ENCODE measurements at regions not wholly inside any gene's neighbourhood (a gene's known extent, or its start where the extent isn't known, plus 50 kb on each side); places are given as distances from the start of the nearest gene placed in this dataset.

DNA sequence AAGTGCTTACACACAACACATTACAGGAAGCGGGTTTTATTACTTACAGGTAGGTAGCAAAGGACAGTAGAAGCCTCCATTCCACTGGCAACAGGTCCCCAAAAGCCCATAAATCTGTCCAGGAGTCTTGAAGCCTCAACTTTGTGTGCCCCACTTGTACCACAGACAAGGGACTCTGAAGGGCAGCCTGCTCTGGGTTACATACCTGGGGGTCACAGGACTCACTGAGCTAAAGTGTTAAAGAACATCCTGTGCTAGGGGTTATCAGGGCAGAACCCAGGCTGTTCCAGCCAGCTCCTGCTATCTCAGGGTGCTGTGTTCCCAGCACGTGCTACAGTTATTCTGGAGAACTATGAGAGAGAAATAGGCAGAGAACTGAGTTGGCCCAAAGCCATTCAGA is 230.9 kb upstream of the SLC10A2 start:
- Histone ChIP-seq H2BK15ac (ENCODE audit: low read length) (no peak overlapping the region), H4K91ac (replicated peaks; ENCODE audit: insufficient read length, low read length) (no peak overlapping the region), H2BK12ac (ENCODE audit: low read depth, low read length) (no peak overlapping the region), H4K20me1 (replicated peaks in 1 of 2; ENCODE audit: control insufficient read depth in 1 of 2, insufficient read depth in 2 of 2, low read length in 2 of 2) (no peaks in the 10 kb centered on the region), H3K9me3 (ENCODE audit: insufficient read depth in 2 of 2, low read depth in 1 of 2, low read length in 1 of 2) (peaks cover 0 to 3% of the 10 kb centered on the region in 2 experiments; a peak in 2 of 4 replicates), H3K23ac (ENCODE audit: insufficient read length) (no peak overlapping the region), H2AFZ (ENCODE audit: low read length) (no peak overlapping the region), H2BK20ac (ENCODE audit: low read length) (no peak overlapping the region), H3K18ac (ENCODE audit: extremely low read depth, low read length) (no peak overlapping the region), H3K4me1 (replicated peaks in 1 of 4; ENCODE audit: control insufficient read depth in 3 of 4, insufficient read depth in 4 of 4, low read length in 3 of 4) (peaks cover 0 to 2% (median under 1%) of the 10 kb centered on the region in 4 experiments; a peak in 3 of 7 replicates), H3K27me3 (replicated peaks in 1 of 4; ENCODE audit: control insufficient read depth in 3 of 4, extremely low read depth in 1 of 4, insufficient read depth in 3 of 4, low read length in 3 of 4) (no peaks in the 10 kb centered on the region), H3K36me3 (ENCODE audit: control insufficient read depth in 2 of 4, insufficient read depth in 4 of 4, low read length in 3 of 4) (no peaks in the 10 kb centered on the region), H2AK5ac (ENCODE audit: low read depth, low read length) (no peak overlapping the region), H2BK120ac (replicated peaks; ENCODE audit: low read depth, low read length) (no peak overlapping the region), H3K4me3 (ENCODE audit: extremely low read depth in 1 of 4, insufficient read depth in 2 of 4, low read depth in 3 of 4, low read length in 4 of 4) (no peak overlapping the region), H3K56ac (replicated peaks; ENCODE audit: insufficient read length, low read depth, low read length) (no peak overlapping the region), H3K79me2 (ENCODE audit: control insufficient read depth in 1 of 2, insufficient read depth in 2 of 2, low read length in 2 of 2) (no peaks in the 10 kb centered on the region), H3K4ac (replicated peaks; ENCODE audit: insufficient read length, low read depth, low read length) (no peak overlapping the region), H2BK5ac (ENCODE audit: low read depth, low read length) (no peak overlapping the region), H3K27ac (ENCODE audit: low read depth, low read length) (no peak overlapping the region), H3K14ac (ENCODE audit: insufficient read length) (no peak overlapping the region), H3K79me1 (ENCODE audit: low read depth, low read length) (no peaks in the 10 kb centered on the region), H3K9ac (replicated peaks in 1 of 4; ENCODE audit: extremely low read depth in 1 of 4, low read depth in 3 of 4, low read length in 3 of 4) (no peak overlapping the region), H4K8ac (ENCODE audit: extremely low read depth, insufficient read depth, low read length) (no peak overlapping the region), H4K5ac (ENCODE audit: insufficient read length, low read depth, low read length) (no peak overlapping the region), H3K23me2 (ENCODE audit: low read depth, low read length) (no peaks in the 10 kb centered on the region), H3K4me2 (ENCODE audit: insufficient read depth in 1 of 2, low read depth in 2 of 2, low read length in 2 of 2) (no peak overlapping the region)
- TF ChIP-seq BACH1 (IDR thresholded peaks at IDR 0.05; ENCODE audit: low read length): no peak
- TF ChIP-seq YY1 (IDR thresholded peaks at IDR 0.05; ENCODE audit: low read depth, low read length): no peak
- CTCF ChIA-PET (ENCODE audit: partially characterized antibody): interaction anchor here (1.4 kb wide), 1 partner anchor 19 kb away, joined by 4 read pairs; no protein-coding TSS in a partner anchor
- 90% methylated on average over 2 of the region's 2 CpGs; no CpG with 5 or more reads in 1 of the 2 experiments for WGBS, 2 experiments (ENCODE audit: extremely low coverage in 1 of 2, insufficient coverage in 1 of 2, insufficient read length in 1 of 2, insufficient replicate concordance in 2 of 2, low coverage in 1 of 2, low lambda C conversion rate in 2 of 2, missing lambda C conversion rate in 1 of 2)
- FAIRE-seq (no peak), DNase-seq (ENCODE audit: low read depth in 1 of 2, low spot score in 2 of 2) (no peak)
- POLR2A ChIA-PET (ENCODE audit: partially characterized antibody): no interaction called here
